ENCODE measurements at regions not wholly inside any gene's neighbourhood (a gene's known extent, or its start where the extent isn't known, plus 50 kb on each side); places are given as distances from the start of the nearest gene placed in this dataset.

DNA sequence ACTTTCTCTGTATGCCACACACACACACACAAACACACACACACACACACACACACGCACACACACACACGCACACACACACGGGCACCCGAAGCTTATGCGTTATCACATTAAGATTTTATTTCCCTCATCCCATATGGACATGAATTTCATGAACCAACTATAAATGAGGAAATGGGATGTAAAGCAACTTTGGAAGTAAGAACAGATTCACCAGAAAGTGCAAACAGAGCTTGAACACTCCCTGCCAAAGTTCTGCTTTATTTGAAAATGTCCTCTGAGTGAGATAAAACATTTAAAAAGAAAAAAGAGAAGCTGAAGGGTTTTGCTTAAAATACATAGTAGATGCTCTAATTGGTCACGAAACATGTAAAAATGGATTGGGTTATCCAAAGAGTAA, 90.4 kb upstream of the OTX2 start:
- Mint-ChIP-seq H3K27me3 (ENCODE audit: low read depth) (peaks cover 17% of the 10 kb centered on the region), H3K4me3 (ENCODE audit: unreplicated experiment) (no peak overlapping the region), H3K27ac (ENCODE audit: unreplicated experiment) (no peak overlapping the region), H3K4me1 (ENCODE audit: low read depth) (no peaks in the 10 kb centered on the region), H3K36me3 (ENCODE audit: low read depth) (no peaks in the 10 kb centered on the region), H3K9me3 (ENCODE audit: low read depth) (no peaks in the 10 kb centered on the region)
- DNase-seq (ENCODE audit: low spot score) = no peak
- TF ChIP-seq, protein P1, sequence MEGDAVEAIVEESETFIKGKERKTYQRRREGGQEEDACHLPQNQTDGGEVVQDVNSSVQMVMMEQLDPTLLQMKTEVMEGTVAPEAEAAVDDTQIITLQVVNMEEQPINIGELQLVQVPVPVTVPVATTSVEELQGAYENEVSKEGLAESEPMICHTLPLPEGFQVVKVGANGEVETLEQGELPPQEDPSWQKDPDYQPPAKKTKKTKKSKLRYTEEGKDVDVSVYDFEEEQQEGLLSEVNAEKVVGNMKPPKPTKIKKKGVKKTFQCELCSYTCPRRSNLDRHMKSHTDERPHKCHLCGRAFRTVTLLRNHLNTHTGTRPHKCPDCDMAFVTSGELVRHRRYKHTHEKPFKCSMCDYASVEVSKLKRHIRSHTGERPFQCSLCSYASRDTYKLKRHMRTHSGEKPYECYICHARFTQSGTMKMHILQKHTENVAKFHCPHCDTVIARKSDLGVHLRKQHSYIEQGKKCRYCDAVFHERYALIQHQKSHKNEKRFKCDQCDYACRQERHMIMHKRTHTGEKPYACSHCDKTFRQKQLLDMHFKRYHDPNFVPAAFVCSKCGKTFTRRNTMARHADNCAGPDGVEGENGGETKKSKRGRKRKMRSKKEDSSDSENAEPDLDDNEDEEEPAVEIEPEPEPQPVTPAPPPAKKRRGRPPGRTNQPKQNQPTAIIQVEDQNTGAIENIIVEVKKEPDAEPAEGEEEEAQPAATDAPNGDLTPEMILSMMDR (IDR thresholded peaks at IDR 0.05) = no peak

DNA sequence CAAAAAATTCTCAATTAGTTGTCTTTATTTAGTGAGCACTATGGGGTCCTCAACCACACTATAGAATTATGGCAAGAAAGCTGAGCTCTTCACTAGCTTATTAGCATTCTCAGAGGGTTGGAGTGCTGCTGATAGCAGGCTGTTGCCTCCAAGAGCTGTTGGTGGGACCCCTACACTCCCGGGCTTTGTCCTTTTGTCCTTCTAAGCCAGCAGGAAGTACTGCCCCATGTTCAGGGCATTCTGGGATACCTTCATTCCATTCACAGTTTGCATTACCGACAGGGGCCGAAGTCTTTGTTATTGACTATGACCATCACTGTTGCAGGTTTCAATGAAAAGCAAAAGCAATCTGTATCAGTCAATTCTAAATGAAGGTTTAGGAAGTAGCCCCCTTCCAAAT, 89.5 kb upstream of the OTX2 start:
- no peak for DNase-seq (ENCODE audit: low spot score)
- H3K4me1 Mint-ChIP-seq (ENCODE audit: low read depth) = no peaks in the 10 kb centered on the region

DNA sequence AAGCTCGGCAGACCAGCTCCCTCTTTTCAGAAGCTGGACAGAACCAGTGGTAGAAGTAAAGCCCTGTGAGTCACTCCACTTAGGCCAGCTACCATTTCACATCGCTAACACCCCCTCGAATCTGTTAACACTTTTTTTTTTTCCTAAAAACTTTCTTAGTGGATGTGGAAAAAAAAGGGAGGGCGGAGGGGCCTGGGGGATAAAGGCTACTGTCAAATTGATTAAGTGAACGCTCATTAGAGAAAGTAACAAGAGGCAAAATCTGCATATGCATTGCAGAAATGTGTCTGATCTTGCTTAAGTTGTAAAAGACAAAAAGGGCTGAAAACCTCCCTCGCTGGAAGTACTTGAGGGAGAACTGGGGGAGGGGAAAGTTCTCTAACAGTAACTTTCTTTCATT, 86.6 kb upstream of the OTX2 start:
- no peaks in the 10 kb centered on the region for H3K9me3 Mint-ChIP-seq (ENCODE audit: low read depth)
- TF ChIP-seq, protein P1 (IDR thresholded peaks at IDR 0.05) = no peak
- no peak overlapping the region for H3K4me3 Mint-ChIP-seq (ENCODE audit: unreplicated experiment)

More for the DNA sequence above, 89.5 kb upstream of the OTX2 start:
- H3K36me3 Mint-ChIP-seq (ENCODE audit: low read depth) = no peaks in the 10 kb centered on the region
- peaks cover 18% of the 10 kb centered on the region for H3K27me3 Mint-ChIP-seq (ENCODE audit: low read depth)
- H3K4me3 Mint-ChIP-seq (ENCODE audit: unreplicated experiment) = no peak overlapping the region
- TF ChIP-seq, protein P1 (IDR thresholded peaks at IDR 0.05) = no peak
- no peak overlapping the region for H3K27ac Mint-ChIP-seq (ENCODE audit: unreplicated experiment)
- H3K9me3 Mint-ChIP-seq (ENCODE audit: low read depth) = no peaks in the 10 kb centered on the region

DNA sequence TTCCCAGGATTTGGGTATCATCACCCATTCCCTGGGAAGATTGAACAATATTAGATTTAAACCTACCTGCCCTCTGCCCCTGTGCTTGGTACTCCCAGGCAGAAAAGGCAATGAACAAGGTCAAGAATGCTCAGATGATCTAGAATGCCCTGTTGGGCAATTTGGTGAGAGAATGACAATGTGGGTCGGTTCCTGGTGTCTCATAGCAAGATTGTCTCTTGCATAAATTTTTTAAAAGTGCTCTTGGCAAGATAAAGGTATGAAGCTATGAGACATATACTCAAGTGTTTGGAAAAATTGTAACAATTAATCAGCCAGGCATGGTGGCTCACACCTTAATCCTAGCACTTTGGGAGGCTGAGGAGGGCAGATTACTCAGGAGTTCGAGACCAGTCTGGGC, 86.0 kb upstream of the OTX2 start:
- no peak for DNase-seq (ENCODE audit: low spot score)
- H3K9me3 Mint-ChIP-seq (ENCODE audit: low read depth) = no peaks in the 10 kb centered on the region
- H3K27ac Mint-ChIP-seq (ENCODE audit: unreplicated experiment) = no peak overlapping the region
- H3K36me3 Mint-ChIP-seq (ENCODE audit: low read depth) = no peaks in the 10 kb centered on the region
- TF ChIP-seq, protein P1 (IDR thresholded peaks at IDR 0.05) = no peak
- H3K4me1 Mint-ChIP-seq (ENCODE audit: low read depth) = no peaks in the 10 kb centered on the region
- H3K27me3 Mint-ChIP-seq (ENCODE audit: low read depth) = peaks cover 23% of the 10 kb centered on the region
- no peak overlapping the region for H3K4me3 Mint-ChIP-seq (ENCODE audit: unreplicated experiment)

More for the DNA sequence above, 86.6 kb upstream of the OTX2 start:
- no peaks in the 10 kb centered on the region for H3K4me1 Mint-ChIP-seq (ENCODE audit: low read depth)
- peaks cover 19% of the 10 kb centered on the region for H3K27me3 Mint-ChIP-seq (ENCODE audit: low read depth)
- DNase-seq (ENCODE audit: low spot score) = no peak
- no peaks in the 10 kb centered on the region for H3K36me3 Mint-ChIP-seq (ENCODE audit: low read depth)
- no peak overlapping the region for H3K27ac Mint-ChIP-seq (ENCODE audit: unreplicated experiment)

DNA sequence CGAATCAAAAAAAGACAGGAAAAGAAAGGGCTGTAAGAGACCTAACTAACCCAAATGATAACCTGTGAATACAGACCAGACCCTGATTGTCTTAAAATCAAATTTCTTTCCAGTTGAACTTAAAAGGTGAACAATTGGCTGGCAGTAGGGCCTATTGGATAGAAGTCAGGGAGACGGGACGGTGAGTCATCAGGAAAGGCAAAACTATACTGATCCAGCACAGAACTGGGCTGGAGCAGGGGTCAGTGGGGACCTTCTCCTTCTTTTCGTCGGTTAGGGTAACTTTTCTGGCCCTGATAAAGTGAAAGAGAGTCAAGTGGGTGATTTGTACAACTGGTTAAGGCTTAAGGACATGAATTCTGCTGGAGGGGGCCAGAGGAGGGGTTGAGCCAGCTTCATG, 84.9 kb upstream of the OTX2 start:
- Mint-ChIP-seq H3K36me3 (ENCODE audit: low read depth) (no peaks in the 10 kb centered on the region), H3K4me3 (ENCODE audit: unreplicated experiment) (no peak overlapping the region), H3K4me1 (ENCODE audit: low read depth) (no peaks in the 10 kb centered on the region), H3K27me3 (ENCODE audit: low read depth) (peaks cover 23% of the 10 kb centered on the region), H3K9me3 (ENCODE audit: low read depth) (no peaks in the 10 kb centered on the region), H3K27ac (ENCODE audit: unreplicated experiment) (no peak overlapping the region)
- TF ChIP-seq, protein P1 (IDR thresholded peaks at IDR 0.05) = no peak
- no peak for DNase-seq (ENCODE audit: low spot score)
